K562 (cell line): ENCODE measurements at regions not wholly inside any gene's neighbourhood (a gene's known extent, or its start where the extent isn't known, plus 50 kb on each side); places are given as distances from the start of the nearest gene placed in this dataset.

Source experiments
- ATAC-seq: fragments of 200-7000 bp; cut with Tn5 transposase; 3 replicates; pipeline ENCODE4 v1.9.1; 2020; ENCODE audit warnings: moderate library complexity
- BruUV-seq: library from RNA; stranded (reverse); fragments of 400-500 nt; replicated peaks from 2 replicates; lab custom pipeline; 2021; lab: Mats Ljungman, UMichigan
- CTCF ChIA-PET: fragments of 300-600 bp; formaldehyde crosslinking; extraction: SDS; loops from one replicate; lab custom pipeline; 2021; ENCODE audit warnings: low intra/inter-chr PET ratio; lab: Yijun Ruan, JAX
- POLR2A ChIA-PET: fragments of 300-600, 350-650 bp; sonication (Branson Sonifier 250); formaldehyde crosslinking; extraction: SDS; loops from one replicate; lab custom pipeline; 2021; ENCODE audit warnings: antibody characterized with exemption, inconsistent platforms; lab: Yijun Ruan, JAX
- DNase-seq, 4 experiments: peaks; one replicate each; pipeline versions ENCODE4 v3.0.0 to v3.0.0-alpha.2; 2011 to 2018; ENCODE audit warnings: low spot score in 3 of 4, mixed read lengths in 3 of 4; ENCODE audit errors: extremely low read depth in 1 of 4
- FAIRE-seq: peaks from 2 replicates; lab custom pipeline; 2011; peaks lifted over from hg19 to GRCh38; lab: Jason Lieb, UNC
- H2AFZ ChIP-seq: 2 replicates; pipeline ENCODE4 v1.6.0; 2011; ENCODE audit warnings: low read depth, low read length, control low read depth, inconsistent platforms
- H3K27ac ChIP-seq: fragments of 200-600 bp; 3 replicates; pipeline ENCODE4 v1.8.0; 2011; ENCODE audit warnings: low read depth, mild to moderate bottlenecking, control low read depth, inconsistent platforms, low read length, moderate library complexity, mixed read lengths; ENCODE audit errors: extremely low read depth
- H3K27me3 ChIP-seq, 2 experiments: fragments of 300-600 bp in 1 of 2; 2 replicates in 1 of 2; 3 replicates in 1 of 2; pipeline versions ENCODE4 v1.6.0 to v1.8.0; 2011; ENCODE audit warnings: inconsistent platforms in 2 of 2, low read length in 2 of 2, mild to moderate bottlenecking in 1 of 2, mixed read lengths in 1 of 2, moderate library complexity in 1 of 2; ENCODE audit not compliant: control insufficient read depth in 2 of 2, insufficient read depth in 2 of 2
- H3K36me3 ChIP-seq: fragments of 300-600 bp; 3 replicates; pipeline ENCODE4 v1.8.0; 2011; ENCODE audit warnings: mild to moderate bottlenecking, low read length, inconsistent platforms; ENCODE audit not compliant: control insufficient read depth, insufficient read depth
- H3K4me1 ChIP-seq, 2 experiments: fragments of 200-600 bp in 1 of 2; replicated peaks in 1 of 2; 2 replicates in 1 of 2; 3 replicates in 1 of 2; pipeline versions ENCODE4 v1.5.1 to v1.8.0; 2011; ENCODE audit warnings: inconsistent platforms in 2 of 2, low read length in 2 of 2, mild to moderate bottlenecking in 1 of 2, mixed read lengths in 1 of 2, moderate library complexity in 1 of 2; ENCODE audit not compliant: control insufficient read depth in 2 of 2, insufficient read depth in 2 of 2
- H3K4me2 ChIP-seq: 2 replicates; pipeline ENCODE4 v1.6.1; 2011; ENCODE audit warnings: low read length, control low read depth, inconsistent platforms, mixed read lengths; ENCODE audit not compliant: insufficient read depth
- H3K4me3 ChIP-seq: fragments of 200-600 bp; sonication (generic), shearing (Covaris generic); 2 replicates; pipeline ENCODE4 v1.5.1; 2016; ENCODE audit warnings: control low read depth, inconsistent platforms
- H3K79me2 ChIP-seq: fragments of 200-600 bp; 3 replicates; pipeline ENCODE4 v1.8.0; 2011; ENCODE audit warnings: low read length, inconsistent platforms; ENCODE audit not compliant: control insufficient read depth, insufficient read depth
- H3K9ac ChIP-seq, 2 experiments: 2 replicates each; pipeline versions ENCODE4 v1.6.0 to v1.6.1; 2011; ENCODE audit warnings: low read depth in 2 of 2, low read length in 2 of 2, control low read depth in 1 of 2, inconsistent platforms in 1 of 2, mild to moderate bottlenecking in 1 of 2, mixed read lengths in 1 of 2; ENCODE audit not compliant: insufficient read depth in 1 of 2
- H3K9me1 ChIP-seq: one replicate; pipeline ENCODE4 v1.6.0; 2011; ENCODE audit warnings: inconsistent platforms, mild to moderate bottlenecking, low read length, moderate library complexity; ENCODE audit not compliant: control insufficient read depth, insufficient read depth
- H3K9me3 ChIP-seq: replicated peaks from 2 replicates; pipeline ENCODE4 v1.5.1; 2011; ENCODE audit warnings: low read depth, low read length, inconsistent platforms; ENCODE audit not compliant: control insufficient read depth, insufficient read depth
- H4K20me1 ChIP-seq: replicated peaks from 2 replicates; pipeline ENCODE4 v1.6.1; 2011; ENCODE audit warnings: low read length, inconsistent platforms, mixed read lengths; ENCODE audit not compliant: control insufficient read depth, insufficient read depth
- ARID1B ChIP-seq: fragments of 450-650 bp; IDR thresholded peaks from 2 replicates; pipeline ENCODE4 v1.6.1; 2016; ENCODE audit warnings: antibody characterized with exemption, mild to moderate bottlenecking, inconsistent platforms
- CEBPG ChIP-seq, 3 experiments: fragments of 200-800 bp in 1 of 3; sonication (Bioruptor generic) in 1 of 3; sonication (generic) in 1 of 3; formaldehyde crosslinking in 1 of 3; IDR thresholded peaks in 2 of 3; conservative IDR thresholded peaks in 1 of 3; 2 replicates each; pipeline versions ENCODE4 v1.6.1 to v1.8.0; 2016 to 2022; ENCODE audit warnings: missing compliant biosample characterization in 2 of 3, missing genetic modification characterization in 2 of 3, mild to moderate bottlenecking in 1 of 3, missing genetic modification reagents in 1 of 3
- DNMT1 ChIP-seq: fragments of 450-650 bp; IDR thresholded peaks from 2 replicates; pipeline ENCODE4 v1.6.1; 2016; ENCODE audit warnings: antibody characterized with exemption, mild to moderate bottlenecking
- ELF4 ChIP-seq: fragments of 450-650 bp; formaldehyde crosslinking; IDR thresholded peaks from 2 replicates; pipeline ENCODE4 v1.4.0; 2022; ENCODE audit warnings: missing genetic modification characterization
- GATA2 ChIP-seq: sonication (generic); formaldehyde crosslinking; IDR thresholded peaks from 2 replicates; pipeline ENCODE4 v1.4.0; 2020; ENCODE audit warnings: mild to moderate bottlenecking, missing genetic modification reagents
- HOXB6 ChIP-seq: fragments of 250-450 bp; sonication (Bioruptor Pico); IDR thresholded peaks from 2 replicates; pipeline ENCODE4 v1.5.1; 2022; ENCODE audit warnings: mild to moderate bottlenecking, borderline replicate concordance
- JUND ChIP-seq, 2 experiments: IDR thresholded peaks; 2 replicates in 1 of 2; 3 replicates in 1 of 2; pipeline ENCODE4 v1.6.1; 2011; ENCODE audit warnings: borderline replicate concordance in 2 of 2, low read depth in 2 of 2, low read length in 2 of 2, improper control_type of control experiment in 1 of 2, missing biosample characterization in 1 of 2, missing genetic modification characterization in 1 of 2, missing genetic modification reagents in 1 of 2
- NCOA6 ChIP-seq: fragments of 450-650 bp; IDR thresholded peaks from 2 replicates; pipeline ENCODE4 v1.6.1; 2017; ENCODE audit warnings: mild to moderate bottlenecking
- POLR2H ChIP-seq: IDR thresholded peaks from 2 replicates; pipeline ENCODE4 v1.6.1; 2016; ENCODE audit warnings: missing genetic modification characterization, low read depth, mild to moderate bottlenecking, control low read depth, missing compliant biosample characterization, moderate library complexity
- RNF2 ChIP-seq: sonication (generic); IDR thresholded peaks from 2 replicates; pipeline ENCODE4 v1.6.1; 2016
- ZBTB17 ChIP-seq: fragments of 450-650 bp; formaldehyde crosslinking; IDR thresholded peaks from 2 replicates; pipeline ENCODE4 v1.4.0; 2020; ENCODE audit warnings: mild to moderate bottlenecking
- ZNF165 ChIP-seq: fragments of 250-450 bp; sonication (Bioruptor Pico); IDR thresholded peaks from 2 replicates; pipeline ENCODE4 v1.4.0; 2020; ENCODE audit warnings: borderline replicate concordance
- ZNF175 ChIP-seq: fragments of 200-800 bp; sonication (Bioruptor generic); IDR thresholded peaks from 2 replicates; pipeline ENCODE4 v1.6.1; 2016; ENCODE audit warnings: low read depth, mild to moderate bottlenecking, missing genetic modification characterization, missing compliant biosample characterization
- ZNF184 ChIP-seq: sonication (generic); formaldehyde crosslinking; IDR thresholded peaks from 2 replicates; pipeline ENCODE4 v1.5.0; 2020; ENCODE audit warnings: missing genetic modification reagents
- ZNF354B ChIP-seq: fragments of 250-450 bp; sonication (Bioruptor Pico); IDR thresholded peaks from 2 replicates; pipeline ENCODE4 v1.4.0; 2020
- ZNF507 ChIP-seq: conservative IDR thresholded peaks from 2 replicates; pipeline ENCODE4 v1.6.1; 2017; ENCODE audit warnings: missing genetic modification characterization, missing compliant biosample characterization
- ZNF583 ChIP-seq: fragments of 250-450 bp; sonication (Bioruptor Pico); IDR thresholded peaks from 2 replicates; pipeline ENCODE4 v1.4.0; 2020
- WGBS: fragments of 100-300 bp; shearing (Covaris generic); methylation state at CpG from one replicate; pipeline ENCODE4 v1.1.6; 2016; ENCODE audit warnings: low coverage, mixed read lengths; ENCODE audit not compliant: insufficient coverage; ENCODE audit errors: missing lambda C conversion rate; 5-methylcytosine and 5-hydroxymethylcytosine counted together
- in situ Hi-C: fragments of 300-500 bp; cut with MboI; formaldehyde crosslinking; loops from 4 replicates; pipeline ENCODE4 v1.15.0; 2018; ENCODE audit warnings: inconsistent platforms, mixed read lengths
- intact Hi-C: fragments of 100-400 bp; cut with micrococcal nuclease; formaldehyde crosslinking; loops from 2 replicates; pipeline ENCODE4 v1.14.2; 2022
- TF ChIP-seq, protein P1 (sequence below): sonication (generic); formaldehyde crosslinking; IDR thresholded peaks from 2 replicates; pipeline ENCODE4 v1.9.0; 2022; ENCODE audit warnings: mild to moderate bottlenecking, missing genetic modification reagents
- TF ChIP-seq, protein P2 (sequence below), 2 experiments: fragments of 250-450 bp in 1 of 2; fragments of 450-650 bp in 1 of 2; sonication (Bioruptor Pico) in 1 of 2; IDR thresholded peaks; 2 replicates each; pipeline versions ENCODE4 v1.6.1 to v1.8.0; 2016 to 2021; ENCODE audit warnings: mild to moderate bottlenecking in 2 of 2, moderate library complexity in 2 of 2, missing compliant biosample characterization in 1 of 2, missing genetic modification characterization in 1 of 2
- TF ChIP-seq, protein P3 (sequence below), 2 experiments: fragments of 450-650 bp in 1 of 2; sonication (generic) in 1 of 2; formaldehyde crosslinking in 1 of 2; IDR thresholded peaks in 1 of 2; conservative IDR thresholded peaks in 1 of 2; 2 replicates each; pipeline versions ENCODE4 v1.6.1 to v1.8.1; 2016 to 2023; ENCODE audit warnings: mild to moderate bottlenecking in 2 of 2, moderate library complexity in 2 of 2, inconsistent platforms in 1 of 2, missing genetic modification reagents in 1 of 2

DNA sequence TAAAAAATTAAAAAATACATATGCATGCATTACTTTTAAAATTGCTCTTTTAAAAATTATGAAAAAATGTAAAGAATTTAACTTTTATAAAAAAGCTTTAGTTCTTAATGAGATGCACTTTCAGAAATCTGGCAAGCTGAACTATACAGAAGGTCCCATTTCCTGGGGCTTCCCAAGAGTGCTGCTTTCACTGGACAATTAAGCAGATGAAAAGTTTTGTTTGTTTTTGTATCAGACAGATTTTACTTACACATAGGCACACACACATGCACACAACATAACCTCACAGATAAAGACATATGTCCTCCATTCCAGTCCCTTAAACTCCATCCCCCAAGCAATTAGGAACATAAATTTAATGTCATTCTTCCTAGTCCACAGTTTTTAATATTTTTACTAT, 402.3 kb upstream of the ASIC2 start (continued):
- TF ChIP-seq, protein P1, sequence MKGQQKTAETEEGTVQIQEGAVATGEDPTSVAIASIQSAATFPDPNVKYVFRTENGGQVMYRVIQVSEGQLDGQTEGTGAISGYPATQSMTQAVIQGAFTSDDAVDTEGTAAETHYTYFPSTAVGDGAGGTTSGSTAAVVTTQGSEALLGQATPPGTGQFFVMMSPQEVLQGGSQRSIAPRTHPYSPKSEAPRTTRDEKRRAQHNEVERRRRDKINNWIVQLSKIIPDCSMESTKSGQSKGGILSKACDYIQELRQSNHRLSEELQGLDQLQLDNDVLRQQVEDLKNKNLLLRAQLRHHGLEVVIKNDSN, result no peak
- TF ChIP-seq JUND (IDR thresholded peaks at IDR 0.05; ENCODE audit: borderline replicate concordance, low read depth, low read length) (no peak), JUND (tag; IDR thresholded peaks at IDR 0.05; ENCODE audit: borderline replicate concordance, low read depth, low read length) (no peak), CEBPG (CRISPR knock-in tag; IDR thresholded peaks at IDR 0.05) (no peak), CEBPG (tag; conservative IDR thresholded peaks at IDR 0.05 in 1 of 2, IDR thresholded peaks at IDR 0.05 in 1 of 2) (no peak), NCOA6 (no peak), ZNF583 (no peak), ZNF184 (CRISPR knock-in tag) (no peak), GATA2 (CRISPR knock-in tag) (no peak)
- TF ChIP-seq, all 486 proteins: peak for 0

DNA sequence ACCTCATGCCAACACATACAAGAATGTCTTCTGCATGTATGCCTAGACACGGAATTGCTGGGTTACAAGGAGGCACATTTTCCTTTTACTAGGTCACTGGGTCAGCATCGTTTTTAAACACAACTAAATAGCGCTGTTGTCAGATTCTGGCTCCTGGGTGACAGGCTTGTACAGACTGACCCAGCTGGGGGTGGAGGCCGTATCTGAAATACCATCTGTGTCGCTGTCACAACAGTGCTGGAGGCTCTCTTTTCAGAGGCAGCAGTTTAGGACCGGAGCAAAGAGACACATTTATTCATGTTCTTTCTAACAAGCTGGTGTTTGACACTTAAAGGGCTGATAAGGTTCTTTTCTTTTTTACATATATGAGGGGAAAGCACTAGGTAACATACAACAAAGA, 403.0 kb upstream of the ASIC2 start:
- ATAC-seq, result no peak; the same call in 2 of the 3 replicates
- WGBS, result 3% methylated on average over 6 of the region's 6 CpGs
- FAIRE-seq, result peak; percentile 69
- Histone ChIP-seq H3K4me3 (no peak overlapping the region), H3K36me3 (no peaks in the 10 kb centered on the region), H4K20me1 (no peaks in the 10 kb centered on the region), H3K9me3 (no peaks in the 10 kb centered on the region), H3K79me2 (no peaks in the 10 kb centered on the region), H3K9ac (no peak overlapping the region), H3K4me1 (no peaks in the 10 kb centered on the region), H3K27me3 (peaks cover 0 to 3% of the 10 kb centered on the region in 2 experiments; a peak in 1 of 5 replicates), H3K27ac (no peak overlapping the region), H3K4me2 (no peak overlapping the region), H2AFZ (no peak overlapping the region), H3K9me1 (no peaks in the 10 kb centered on the region)
- no TSS peak for BruUV-seq
- intact Hi-C loops (no loop called here), in situ Hi-C loops (no loop called here)
- ChIA-PET CTCF (no interaction called here), POLR2A (interaction anchor here (0.6 to 1.5 kb wide), 2 partner anchors 11 to 12 kb away, joined by 3 to 4 read pairs; no protein-coding TSS in a partner anchor)
- peak; percentile 20 to 41 (median 28) for DNase-seq
- TF ChIP-seq, protein P2, sequence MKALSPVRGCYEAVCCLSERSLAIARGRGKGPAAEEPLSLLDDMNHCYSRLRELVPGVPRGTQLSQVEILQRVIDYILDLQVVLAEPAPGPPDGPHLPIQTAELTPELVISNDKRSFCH (CRISPR knock-in tag; IDR thresholded peaks at IDR 0.05), result no peak
- TF ChIP-seq, protein P2 (tag; IDR thresholded peaks at IDR 0.05), result no peak
- no peak for TF ChIP-seq ZNF165 (CRISPR knock-in tag)
- TF ChIP-seq ARID1B, result 0 out of 2 replicates have a peak, but pooled peaks have one; percentile 26
- TF ChIP-seq ZBTB17, result no peak
- TF ChIP-seq ZNF507 (tag), result no peak
- TF ChIP-seq ZNF354B (CRISPR knock-in tag), result no peak
- no peak for TF ChIP-seq ZNF175 (CRISPR knock-in tag)
- TF ChIP-seq RNF2, result no peak
- TF ChIP-seq HOXB6, result no peak
- no peak for TF ChIP-seq ELF4 (CRISPR knock-in tag)
- TF ChIP-seq, protein P3, sequence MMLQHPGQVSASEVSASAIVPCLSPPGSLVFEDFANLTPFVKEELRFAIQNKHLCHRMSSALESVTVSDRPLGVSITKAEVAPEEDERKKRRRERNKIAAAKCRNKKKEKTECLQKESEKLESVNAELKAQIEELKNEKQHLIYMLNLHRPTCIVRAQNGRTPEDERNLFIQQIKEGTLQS (IDR thresholded peaks at IDR 0.05), result no peak
- TF ChIP-seq, protein P3 (CRISPR knock-in tag; conservative IDR thresholded peaks at IDR 0.05), result no peak
- TF ChIP-seq POLR2H, result no peak
- no peak for TF ChIP-seq DNMT1
